Fibroblast of the aortic adventitia (primary cell): ENCODE measurements at regions not wholly inside any gene's neighbourhood (a gene's known extent, or its start where the extent isn't known, plus 50 kb on each side); places are given as distances from the start of the nearest gene placed in this dataset.
A peak's percentile ranks its signal among the peaks of the same experiment; 100 is the strongest.

Experiments used
- DNase-seq: peaks from one replicate; pipeline ENCODE4 v3.0.0-alpha.2; 2010; ENCODE audit warnings: low read depth
- H3K4me3 ChIP-seq: 2 replicates; pipeline ENCODE4 v1.5.1; 2011; ENCODE audit warnings: low read depth, mild to moderate bottlenecking, control low read depth, low read length, moderate library complexity
- TF ChIP-seq, protein P1 (sequence below): IDR thresholded peaks from 2 replicates; pipeline ENCODE4 v1.5.1; 2011; ENCODE audit warnings: mild to moderate bottlenecking, low read length, control low read depth, inconsistent platforms; ENCODE audit not compliant: insufficient read depth

DNA sequence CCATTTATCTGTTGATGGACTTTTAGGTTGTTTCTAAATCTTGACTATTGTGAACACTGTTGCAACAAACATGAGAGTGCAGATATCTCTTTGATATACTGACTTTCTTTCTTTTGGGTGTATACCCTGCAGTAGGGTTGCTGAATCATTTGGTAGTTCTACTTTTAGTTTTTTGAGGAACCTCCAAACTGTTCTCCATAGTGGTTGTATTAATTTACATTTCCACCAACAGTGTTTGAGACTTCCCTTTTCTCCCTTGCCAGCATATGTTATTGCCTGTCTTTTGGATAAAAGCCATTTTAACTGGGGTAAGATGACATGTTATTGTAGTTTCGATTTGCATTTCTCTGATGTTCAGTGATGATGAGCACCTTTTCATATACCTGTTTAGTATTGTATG is 330.0 kb downstream of the DDX10 start:
- no peak for DNase-seq
- TF ChIP-seq, protein P1, sequence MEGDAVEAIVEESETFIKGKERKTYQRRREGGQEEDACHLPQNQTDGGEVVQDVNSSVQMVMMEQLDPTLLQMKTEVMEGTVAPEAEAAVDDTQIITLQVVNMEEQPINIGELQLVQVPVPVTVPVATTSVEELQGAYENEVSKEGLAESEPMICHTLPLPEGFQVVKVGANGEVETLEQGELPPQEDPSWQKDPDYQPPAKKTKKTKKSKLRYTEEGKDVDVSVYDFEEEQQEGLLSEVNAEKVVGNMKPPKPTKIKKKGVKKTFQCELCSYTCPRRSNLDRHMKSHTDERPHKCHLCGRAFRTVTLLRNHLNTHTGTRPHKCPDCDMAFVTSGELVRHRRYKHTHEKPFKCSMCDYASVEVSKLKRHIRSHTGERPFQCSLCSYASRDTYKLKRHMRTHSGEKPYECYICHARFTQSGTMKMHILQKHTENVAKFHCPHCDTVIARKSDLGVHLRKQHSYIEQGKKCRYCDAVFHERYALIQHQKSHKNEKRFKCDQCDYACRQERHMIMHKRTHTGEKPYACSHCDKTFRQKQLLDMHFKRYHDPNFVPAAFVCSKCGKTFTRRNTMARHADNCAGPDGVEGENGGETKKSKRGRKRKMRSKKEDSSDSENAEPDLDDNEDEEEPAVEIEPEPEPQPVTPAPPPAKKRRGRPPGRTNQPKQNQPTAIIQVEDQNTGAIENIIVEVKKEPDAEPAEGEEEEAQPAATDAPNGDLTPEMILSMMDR: no peak
- H3K4me3 ChIP-seq: no peak overlapping the region

DNA sequence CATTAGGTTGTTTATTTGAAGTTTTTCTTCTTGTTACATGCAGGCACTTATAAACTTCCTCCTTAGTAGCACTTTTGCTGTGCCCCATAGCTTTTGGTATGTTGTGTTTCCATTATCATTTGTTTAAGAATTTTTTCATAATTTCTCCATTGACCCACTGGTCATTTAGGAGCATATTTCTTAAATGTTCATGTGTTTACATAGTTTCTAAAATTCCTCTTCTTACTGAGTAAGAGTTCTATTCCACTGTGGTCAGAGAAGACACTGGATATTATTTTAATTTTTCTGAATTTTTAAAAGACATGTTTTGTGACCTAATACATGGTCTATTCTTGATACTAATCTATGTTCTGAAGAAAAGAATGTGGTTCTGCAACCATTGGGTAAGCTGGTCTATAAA is 333.0 kb downstream of the DDX10 start:
- no peak overlapping the region for H3K4me3 ChIP-seq
- TF ChIP-seq, protein P1: no peak
- no peak for DNase-seq

DNA sequence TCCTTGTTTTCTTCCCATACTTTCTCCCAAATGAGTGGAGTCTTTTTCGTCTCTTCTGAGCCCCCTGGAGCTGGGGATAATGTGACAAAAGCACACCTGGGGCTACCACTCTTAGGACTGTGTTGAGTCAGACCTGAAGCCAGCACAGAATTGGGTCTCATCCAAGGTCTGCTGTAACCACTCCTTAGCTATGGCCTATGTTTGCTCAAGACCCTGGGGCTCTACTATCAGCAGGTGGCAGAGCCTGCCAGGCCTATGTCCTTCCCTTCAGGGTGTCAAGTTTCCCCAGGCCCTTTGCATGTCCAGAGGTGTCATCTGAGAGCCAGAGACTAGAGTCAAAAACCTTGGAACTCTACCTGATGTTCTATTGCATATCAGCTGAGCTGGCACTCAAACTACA is 335.7 kb downstream of the DDX10 start:
- TF ChIP-seq, protein P1: no peak
- DNase-seq: no peak
- H3K4me3 ChIP-seq: no peak overlapping the region

DNA sequence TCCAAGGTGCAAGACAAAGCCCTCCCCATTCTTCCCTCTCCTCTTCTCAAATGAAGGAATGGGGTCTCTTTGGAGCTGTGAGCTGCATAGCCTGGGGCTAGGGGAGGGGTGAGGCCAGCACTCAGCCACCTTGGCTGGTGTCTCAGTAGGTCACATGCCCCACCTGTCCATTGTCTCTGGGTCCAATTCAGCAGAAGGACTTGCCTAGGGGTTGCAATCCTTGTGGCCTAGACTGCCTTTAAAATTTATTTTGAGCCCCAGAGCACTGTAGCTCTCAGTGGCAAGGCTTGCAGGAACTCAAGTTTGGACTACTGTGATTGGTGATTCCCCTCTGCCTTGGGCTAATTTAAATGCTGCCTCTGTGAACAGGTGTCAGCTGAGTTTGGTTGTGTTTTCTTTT is 336.7 kb downstream of the DDX10 start:
- TF ChIP-seq, protein P1: no peak
- H3K4me3 ChIP-seq: no peak overlapping the region
- DNase-seq: no peak

DNA sequence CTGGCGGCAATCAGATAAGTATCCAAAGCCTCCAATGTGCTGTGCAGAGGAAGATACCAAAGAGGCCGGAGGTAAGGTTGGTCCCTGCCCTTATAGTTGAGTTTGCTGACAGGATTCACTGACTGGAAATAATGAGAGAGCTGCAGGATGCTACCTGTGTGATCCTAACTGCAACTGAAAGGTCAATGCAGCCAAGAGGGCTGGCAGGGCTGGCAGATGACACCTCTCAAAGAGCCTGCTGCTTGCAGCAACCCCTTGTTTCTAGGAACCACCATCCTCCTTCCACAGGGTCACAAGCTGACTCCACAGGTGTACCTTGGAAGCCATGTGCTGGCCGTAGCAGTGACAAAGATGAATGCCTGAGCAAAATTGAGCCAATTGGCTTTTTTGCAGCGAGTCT is 348.1 kb downstream of the DDX10 start:
- TF ChIP-seq, protein P1: no peak
- no peak overlapping the region for H3K4me3 ChIP-seq
- no peak for DNase-seq

DNA sequence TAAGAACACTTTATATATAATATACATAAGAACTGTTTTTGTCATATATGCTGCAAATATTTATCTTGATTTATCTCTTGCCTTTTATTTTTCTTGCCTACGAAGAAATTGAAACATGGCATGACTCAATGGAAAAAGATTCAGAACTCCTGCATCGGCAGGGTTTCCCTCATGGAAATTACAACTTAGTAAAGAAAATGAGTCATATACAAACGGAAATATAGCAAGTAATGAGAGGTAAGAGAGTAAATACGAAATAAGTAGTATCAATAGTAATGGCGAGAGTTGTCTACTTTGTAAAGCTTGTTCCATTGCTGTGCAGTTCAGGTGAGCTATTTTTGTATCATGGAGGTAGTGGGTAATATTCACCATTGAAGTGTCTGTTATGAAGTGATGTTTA is 350.4 kb downstream of the DDX10 start:
- DNase-seq: peak; percentile 59
- TF ChIP-seq, protein P1: no peak
- H3K4me3 ChIP-seq: no peak overlapping the region

DNA sequence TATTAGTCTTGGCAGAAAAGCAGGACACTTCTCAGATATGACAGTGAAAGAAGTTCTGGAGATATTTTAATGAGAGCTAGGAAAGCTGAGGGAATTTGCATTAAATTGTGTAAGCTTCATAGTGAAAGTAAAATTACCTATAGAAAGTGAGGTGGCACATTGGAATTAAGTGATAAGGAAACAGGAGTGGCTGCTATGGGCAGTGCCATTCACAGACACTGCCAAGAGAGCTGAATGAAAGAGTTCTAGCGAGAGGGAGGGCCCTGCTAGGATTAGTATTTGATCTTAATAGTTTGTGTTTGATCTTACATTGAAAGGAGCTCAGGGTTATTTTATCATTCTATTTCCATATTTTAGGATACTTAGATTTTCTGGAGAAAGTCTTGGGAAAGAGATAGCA is 351.9 kb downstream of the DDX10 start:
- no peak overlapping the region for H3K4me3 ChIP-seq
- no peak for DNase-seq
- TF ChIP-seq, protein P1: no peak
